Panc1 (cell line): ENCODE measurements at regions not wholly inside any gene's neighbourhood (a gene's known extent, or its start where the extent isn't known, plus 50 kb on each side); places are given as distances from the start of the nearest gene placed in this dataset.

Experiments used
- ATAC-seq: fragments of 200-7000 bp; cut with Tn5 transposase; 2 replicates; pipeline ENCODE4 v1.9.1; 2020; ENCODE audit warnings: mild to moderate bottlenecking, moderate library complexity
- BruUV-seq: library from RNA; stranded (reverse); fragments of 400-500 nt; replicated peaks from 2 replicates; lab custom pipeline; 2021; lab: Mats Ljungman, UMichigan
- CTCF ChIA-PET: fragments of 300-600 bp; sonication (Branson Sonifier 250); formaldehyde crosslinking; loops from one replicate; lab custom pipeline; 2022; ENCODE audit warnings: antibody characterized with exemption; lab: Charles Lee
- POLR2A ChIA-PET: fragments of 300-600 bp; sonication (Branson Sonifier 250); formaldehyde crosslinking; loops from one replicate; lab custom pipeline; 2022; ENCODE audit warnings: antibody characterized with exemption; lab: Charles Lee
- DNase-seq: peaks from one replicate; pipeline ENCODE4 v3.0.0-alpha.2; 2010; ENCODE audit warnings: low read depth, low spot score
- H3K27ac ChIP-seq: 2 replicates; pipeline ENCODE4 v1.5.1; 2011; ENCODE audit warnings: mild to moderate bottlenecking, low read length, inconsistent platforms
- H3K27me3 ChIP-seq: fragments of 200-500 bp; sonication (Bioruptor generic); 2 replicates; pipeline ENCODE4 v1.6.0; 2014; ENCODE audit warnings: low read length, inconsistent platforms; ENCODE audit not compliant: control insufficient read depth, insufficient read depth
- H3K36me3 ChIP-seq: fragments of 200-500 bp; sonication (Bioruptor generic); 2 replicates; pipeline ENCODE4 v1.5.1; 2014; ENCODE audit warnings: inconsistent platforms, mild to moderate bottlenecking, low read length, moderate library complexity; ENCODE audit not compliant: control insufficient read depth, insufficient read depth
- H3K4me1 ChIP-seq: 2 replicates; pipeline ENCODE4 v1.5.1; 2011; ENCODE audit warnings: inconsistent platforms, mild to moderate bottlenecking, low read length, moderate library complexity; ENCODE audit not compliant: control insufficient read depth, insufficient read depth
- H3K4me3 ChIP-seq, 2 experiments: 2 replicates each; pipeline ENCODE4 v1.5.1; 2011 to 2012; ENCODE audit warnings: low read depth in 2 of 2, low read length in 2 of 2, mild to moderate bottlenecking in 2 of 2, inconsistent platforms in 1 of 2, moderate library complexity in 1 of 2
- H3K9me3 ChIP-seq: fragments of 200-500 bp; sonication (Bioruptor generic); 2 replicates; pipeline ENCODE4 v1.5.1; 2014; ENCODE audit warnings: low read depth, mild to moderate bottlenecking, inconsistent platforms, low read length, moderate library complexity; ENCODE audit not compliant: control insufficient read depth, insufficient read depth
- POLR2AphosphoS5 ChIP-seq: IDR thresholded peaks from 2 replicates; pipeline ENCODE4 v1.6.1; 2012; ENCODE audit warnings: mild to moderate bottlenecking, low read depth, low read length, moderate library complexity
- SIN3A ChIP-seq: IDR thresholded peaks from 2 replicates; pipeline ENCODE4 v1.6.1; 2012; ENCODE audit warnings: low read depth, mild to moderate bottlenecking, low read length, moderate library complexity, borderline replicate concordance; ENCODE audit not compliant: insufficient read depth
- TCF7L2 ChIP-seq: IDR thresholded peaks from 2 replicates; pipeline ENCODE4 v1.6.1; 2011; ENCODE audit warnings: mild to moderate bottlenecking, low read depth, low read length, inconsistent platforms
- in situ Hi-C: cut with HindIII; loops from 2 replicates; pipeline ENCODE4 v1.10.0; 2016; ENCODE audit warnings: low sequenced_read_pairs, low pct_unique_long_range_greater_than_20kb
- intact Hi-C: fragments of 100-400 bp; cut with micrococcal nuclease; formaldehyde crosslinking; loops from one replicate; pipeline ENCODE4 v1.10.0; 2022; ENCODE audit not compliant: unreplicated experiment
- TF ChIP-seq, protein P1 (sequence below): fragments of 450-650 bp; IDR thresholded peaks from 2 replicates; pipeline ENCODE4 v1.5.1; 2017; ENCODE audit warnings: mild to moderate bottlenecking
- TF ChIP-seq, protein P2 (sequence below), 2 experiments: IDR thresholded peaks; 2 replicates each; pipeline ENCODE4 v1.6.1; 2011 to 2012; ENCODE audit warnings: low read depth in 2 of 2, control low read depth in 1 of 2, low read length in 1 of 2, mild to moderate bottlenecking in 1 of 2, moderate library complexity in 1 of 2; ENCODE audit not compliant: insufficient read depth in 1 of 2

DNA sequence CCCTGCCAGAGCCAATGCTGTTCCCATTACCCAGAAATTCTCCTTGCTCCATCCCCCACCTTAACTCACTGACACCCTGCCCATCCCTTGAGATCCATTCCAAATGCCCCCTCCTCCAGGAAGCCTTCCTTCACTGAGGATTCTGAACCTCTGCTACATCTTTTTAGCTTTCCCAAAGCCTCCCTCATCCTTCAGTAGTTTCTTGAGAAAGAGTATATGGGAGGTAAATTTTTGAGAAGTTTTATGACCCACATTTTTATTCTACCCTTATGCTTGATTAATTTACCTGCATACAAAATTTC is 93.1 kb downstream of the INHBB start:
- in situ Hi-C loops (no loop called here), intact Hi-C loops (loop anchor here (5.0 kb wide), 1 partner anchor 97 kb away; no protein-coding TSS in a partner anchor)
- CTCF ChIA-PET: no interaction called here
- POLR2A ChIA-PET: no interaction called here
- no TSS peak for BruUV-seq
- H3K9me3 ChIP-seq: no peaks in the 10 kb centered on the region
- ATAC-seq (no peak), DNase-seq (no peak)
- H3K27ac ChIP-seq: no peak overlapping the region
- no peaks in the 10 kb centered on the region for H3K27me3 ChIP-seq
- H3K4me3 ChIP-seq: no peak overlapping the region
- no peaks in the 10 kb centered on the region; the same call in 1 of the 2 replicates for H3K4me1 ChIP-seq
- H3K36me3 ChIP-seq: no peaks in the 10 kb centered on the region
- TF ChIP-seq SIN3A: no peak
- no peak for TF ChIP-seq TCF7L2
- TF ChIP-seq POLR2AphosphoS5: no peak
- TF ChIP-seq, protein P1, sequence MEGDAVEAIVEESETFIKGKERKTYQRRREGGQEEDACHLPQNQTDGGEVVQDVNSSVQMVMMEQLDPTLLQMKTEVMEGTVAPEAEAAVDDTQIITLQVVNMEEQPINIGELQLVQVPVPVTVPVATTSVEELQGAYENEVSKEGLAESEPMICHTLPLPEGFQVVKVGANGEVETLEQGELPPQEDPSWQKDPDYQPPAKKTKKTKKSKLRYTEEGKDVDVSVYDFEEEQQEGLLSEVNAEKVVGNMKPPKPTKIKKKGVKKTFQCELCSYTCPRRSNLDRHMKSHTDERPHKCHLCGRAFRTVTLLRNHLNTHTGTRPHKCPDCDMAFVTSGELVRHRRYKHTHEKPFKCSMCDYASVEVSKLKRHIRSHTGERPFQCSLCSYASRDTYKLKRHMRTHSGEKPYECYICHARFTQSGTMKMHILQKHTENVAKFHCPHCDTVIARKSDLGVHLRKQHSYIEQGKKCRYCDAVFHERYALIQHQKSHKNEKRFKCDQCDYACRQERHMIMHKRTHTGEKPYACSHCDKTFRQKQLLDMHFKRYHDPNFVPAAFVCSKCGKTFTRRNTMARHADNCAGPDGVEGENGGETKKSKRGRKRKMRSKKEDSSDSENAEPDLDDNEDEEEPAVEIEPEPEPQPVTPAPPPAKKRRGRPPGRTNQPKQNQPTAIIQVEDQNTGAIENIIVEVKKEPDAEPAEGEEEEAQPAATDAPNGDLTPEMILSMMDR: no peak
- TF ChIP-seq, protein P2, sequence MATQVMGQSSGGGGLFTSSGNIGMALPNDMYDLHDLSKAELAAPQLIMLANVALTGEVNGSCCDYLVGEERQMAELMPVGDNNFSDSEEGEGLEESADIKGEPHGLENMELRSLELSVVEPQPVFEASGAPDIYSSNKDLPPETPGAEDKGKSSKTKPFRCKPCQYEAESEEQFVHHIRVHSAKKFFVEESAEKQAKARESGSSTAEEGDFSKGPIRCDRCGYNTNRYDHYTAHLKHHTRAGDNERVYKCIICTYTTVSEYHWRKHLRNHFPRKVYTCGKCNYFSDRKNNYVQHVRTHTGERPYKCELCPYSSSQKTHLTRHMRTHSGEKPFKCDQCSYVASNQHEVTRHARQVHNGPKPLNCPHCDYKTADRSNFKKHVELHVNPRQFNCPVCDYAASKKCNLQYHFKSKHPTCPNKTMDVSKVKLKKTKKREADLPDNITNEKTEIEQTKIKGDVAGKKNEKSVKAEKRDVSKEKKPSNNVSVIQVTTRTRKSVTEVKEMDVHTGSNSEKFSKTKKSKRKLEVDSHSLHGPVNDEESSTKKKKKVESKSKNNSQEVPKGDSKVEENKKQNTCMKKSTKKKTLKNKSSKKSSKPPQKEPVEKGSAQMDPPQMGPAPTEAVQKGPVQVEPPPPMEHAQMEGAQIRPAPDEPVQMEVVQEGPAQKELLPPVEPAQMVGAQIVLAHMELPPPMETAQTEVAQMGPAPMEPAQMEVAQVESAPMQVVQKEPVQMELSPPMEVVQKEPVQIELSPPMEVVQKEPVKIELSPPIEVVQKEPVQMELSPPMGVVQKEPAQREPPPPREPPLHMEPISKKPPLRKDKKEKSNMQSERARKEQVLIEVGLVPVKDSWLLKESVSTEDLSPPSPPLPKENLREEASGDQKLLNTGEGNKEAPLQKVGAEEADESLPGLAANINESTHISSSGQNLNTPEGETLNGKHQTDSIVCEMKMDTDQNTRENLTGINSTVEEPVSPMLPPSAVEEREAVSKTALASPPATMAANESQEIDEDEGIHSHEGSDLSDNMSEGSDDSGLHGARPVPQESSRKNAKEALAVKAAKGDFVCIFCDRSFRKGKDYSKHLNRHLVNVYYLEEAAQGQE (IDR thresholded peaks at IDR 0.05; ENCODE audit: insufficient read depth in 1 of 2, low read depth in 2 of 2, low read length in 1 of 2): no peak

DNA sequence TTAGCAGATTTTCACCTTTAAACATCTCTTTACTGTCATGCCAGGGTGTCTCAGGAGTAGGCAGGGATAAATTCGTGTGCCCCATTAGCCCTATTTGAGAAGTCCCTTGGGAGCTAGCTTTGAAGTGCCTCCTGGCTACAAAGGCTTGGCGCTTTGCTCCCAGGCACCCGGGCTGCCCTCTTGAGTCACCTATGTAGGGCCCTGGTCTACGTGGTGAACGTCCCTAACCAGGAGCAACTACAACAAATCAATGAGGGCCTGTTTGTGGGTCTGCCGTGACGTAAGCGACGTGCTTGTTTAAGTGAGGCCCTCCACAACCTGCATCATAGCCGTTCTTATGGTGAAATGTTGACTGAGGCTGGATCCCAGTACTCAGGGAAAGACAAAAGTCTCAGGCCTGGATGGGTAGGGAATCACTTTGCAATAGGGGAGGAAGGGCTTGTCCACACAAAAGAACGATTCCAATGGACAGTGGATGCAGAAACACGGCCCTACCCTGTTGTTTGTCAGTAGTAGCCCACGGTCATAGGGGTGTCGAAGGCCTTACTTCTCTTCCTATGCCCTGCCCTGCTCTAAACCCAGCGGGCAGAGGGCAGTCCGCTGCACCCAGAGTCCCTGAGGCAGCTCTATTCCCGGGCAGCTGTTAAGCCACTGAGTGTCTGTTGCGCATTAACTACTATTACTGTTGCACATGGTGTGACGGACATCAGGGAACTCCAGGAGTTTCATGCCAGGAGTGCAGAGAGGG is 93.9 kb downstream of the INHBB start:
- Histone ChIP-seq H3K36me3 (no peaks in the 10 kb centered on the region), H3K9me3 (no peaks in the 10 kb centered on the region), H3K27ac (no peak overlapping the region), H3K4me1 (no peaks in the 10 kb centered on the region; the same call in 1 of the 2 replicates), H3K27me3 (no peaks in the 10 kb centered on the region), H3K4me3 (no peak overlapping the region)
- ChIA-PET CTCF (no interaction called here), POLR2A (no interaction called here)
- in situ Hi-C loops: no loop called here
- ATAC-seq: no peak
- no peak for DNase-seq
- no TSS peak for BruUV-seq
- intact Hi-C loops: loop anchor here (5.0 kb wide), 1 partner anchor 98 kb away; no protein-coding TSS in a partner anchor
- no peak for TF ChIP-seq SIN3A
- TF ChIP-seq TCF7L2: no peak
- no peak for TF ChIP-seq POLR2AphosphoS5
- TF ChIP-seq, protein P2 (IDR thresholded peaks at IDR 0.05; ENCODE audit: insufficient read depth in 1 of 2, low read depth in 2 of 2, low read length in 1 of 2): no peak
- TF ChIP-seq, protein P1: no peak
